ENCODE measurements at regions not wholly inside any gene's neighbourhood (a gene's known extent, or its start where the extent isn't known, plus 50 kb on each side); places are given as distances from the start of the nearest gene placed in this dataset.

GRCh38 chr1:213324859-213325258, 273.8 kb downstream of the RPS6KC1 start:
- TF ChIP-seq EZH2 (IDR thresholded peaks at IDR 0.05; ENCODE audit: insufficient read depth, poor library complexity, severe bottlenecking) = no peak
- TF ChIP-seq EZH2phosphoT487 (IDR thresholded peaks at IDR 0.05; ENCODE audit: insufficient read depth, low read depth) = no peak
- in situ Hi-C loops (cut with MboI) = no loop called here
- WGBS, 2 experiments (ENCODE audit: low coverage in 1 of 2, low lambda C conversion rate in 2 of 2, missing lambda C conversion rate in 2 of 2) = 79 to 85% methylated on average over 9 of the region's 9 CpGs
- no peak for DNase-seq
- H3K9me3 ChIP-seq (ENCODE audit: low read depth) = no peaks in the 10 kb centered on the region
- peaks cover 17% of the 10 kb centered on the region for H3F3A ChIP-seq (ENCODE audit: insufficient read depth)
- no peak overlapping the region for H3K4me3 ChIP-seq
- H3K36me3 ChIP-seq (ENCODE audit: low read depth) = no peaks in the 10 kb centered on the region
- no peak overlapping the region for H3K4me2 ChIP-seq (ENCODE audit: unreplicated experiment)
- no peak overlapping the region for H3K27ac ChIP-seq
- H3K4me1 ChIP-seq (ENCODE audit: insufficient read depth) = peaks cover 23% of the 10 kb centered on the region
- no peaks in the 10 kb centered on the region for H3K27me3 ChIP-seq (replicated peaks; ENCODE audit: insufficient read depth)
- no peak overlapping the region for H3K9ac ChIP-seq
- no peaks in the 10 kb centered on the region for H4K20me1 ChIP-seq (ENCODE audit: insufficient read depth)
- no peaks in the 10 kb centered on the region for H3K9me2 ChIP-seq (ENCODE audit: insufficient read depth)
- H2AFZ ChIP-seq = no peak overlapping the region
- H3K79me2 ChIP-seq (ENCODE audit: insufficient read depth) = no peaks in the 10 kb centered on the region

GRCh38 chr1:213325482-213325881, 274.4 kb downstream of the RPS6KC1 start:
- no peak overlapping the region for H3K27ac ChIP-seq
- H3K9me2 ChIP-seq (ENCODE audit: insufficient read depth) = no peaks in the 10 kb centered on the region
- peaks cover 23% of the 10 kb centered on the region for H3K4me1 ChIP-seq (ENCODE audit: insufficient read depth)
- TF ChIP-seq EZH2 (IDR thresholded peaks at IDR 0.05; ENCODE audit: insufficient read depth, poor library complexity, severe bottlenecking) (no peak), EZH2phosphoT487 (IDR thresholded peaks at IDR 0.05; ENCODE audit: insufficient read depth, low read depth) (no peak)
- in situ Hi-C loops (cut with MboI) = no loop called here
- no peaks in the 10 kb centered on the region for H3K36me3 ChIP-seq (ENCODE audit: low read depth)
- 82 to 86% methylated on average over 6 to 9 of the region's 9 CpGs for WGBS, 2 experiments (ENCODE audit: low coverage in 1 of 2, low lambda C conversion rate in 2 of 2, missing lambda C conversion rate in 2 of 2)
- H2AFZ ChIP-seq = no peak overlapping the region
- peaks cover 17% of the 10 kb centered on the region for H3F3A ChIP-seq (ENCODE audit: insufficient read depth)
- DNase-seq = no peak
- no peak overlapping the region for H3K9ac ChIP-seq
- no peaks in the 10 kb centered on the region for H3K9me3 ChIP-seq (ENCODE audit: low read depth)
- peak overlapping the region; percentile 62 for H3K4me2 ChIP-seq (ENCODE audit: unreplicated experiment)
- no peak overlapping the region for H3K4me3 ChIP-seq
- no peaks in the 10 kb centered on the region for H3K79me2 ChIP-seq (ENCODE audit: insufficient read depth)
- no peaks in the 10 kb centered on the region for H4K20me1 ChIP-seq (ENCODE audit: insufficient read depth)
- no peaks in the 10 kb centered on the region for H3K27me3 ChIP-seq (replicated peaks; ENCODE audit: insufficient read depth)

GRCh38 chr1:213326281-213327016, 275.4 kb downstream of the RPS6KC1 start:
- Histone ChIP-seq H4K20me1 (ENCODE audit: insufficient read depth) (no peaks in the 10 kb centered on the region), H3K36me3 (ENCODE audit: low read depth) (no peaks in the 10 kb centered on the region), H3F3A (ENCODE audit: insufficient read depth) (peaks cover 17% of the 10 kb centered on the region), H2AFZ (peak overlapping the region; percentile 62), H3K27ac (peak overlapping the region; percentile 46), H3K9me3 (ENCODE audit: low read depth) (no peaks in the 10 kb centered on the region), H3K79me2 (ENCODE audit: insufficient read depth) (no peaks in the 10 kb centered on the region), H3K9me2 (ENCODE audit: insufficient read depth) (no peaks in the 10 kb centered on the region), H3K4me1 (ENCODE audit: insufficient read depth) (peaks cover 23% of the 10 kb centered on the region), H3K4me3 (peak overlapping the region; percentile 51), H3K4me2 (ENCODE audit: unreplicated experiment) (peak overlapping the region; percentile 62), H3K9ac (no peak overlapping the region), H3K27me3 (replicated peaks; ENCODE audit: insufficient read depth) (no peaks in the 10 kb centered on the region)
- in situ Hi-C loops (cut with MboI) = no loop called here
- peak; percentile 37 for DNase-seq
- WGBS, 2 experiments (ENCODE audit: low coverage in 1 of 2, low lambda C conversion rate in 2 of 2, missing lambda C conversion rate in 2 of 2) = 36 to 44% methylated on average over 2 of the region's 2 CpGs
- TF ChIP-seq EZH2 (IDR thresholded peaks at IDR 0.05; ENCODE audit: insufficient read depth, poor library complexity, severe bottlenecking) (no peak), EZH2phosphoT487 (IDR thresholded peaks at IDR 0.05; ENCODE audit: insufficient read depth, low read depth) (no peak)

- Histone ChIP-seq H3K27me3 (replicated peaks; ENCODE audit: insufficient read depth) (no peaks in the 10 kb centered on the region), H3K79me2 (ENCODE audit: insufficient read depth) (no peaks in the 10 kb centered on the region), H3K9me2 (ENCODE audit: insufficient read depth) (no peaks in the 10 kb centered on the region), H3K27ac (peak overlapping the region; percentile 46), H3K4me2 (ENCODE audit: unreplicated experiment) (peak overlapping the region; percentile 62), H4K20me1 (ENCODE audit: insufficient read depth) (no peaks in the 10 kb centered on the region), H3K36me3 (ENCODE audit: low read depth) (no peaks in the 10 kb centered on the region), H2AFZ (peak overlapping the region; percentile 62), H3K4me3 (peak overlapping the region; percentile 51), H3K9me3 (ENCODE audit: low read depth) (no peaks in the 10 kb centered on the region), H3K9ac (no peak overlapping the region), H3F3A (ENCODE audit: insufficient read depth) (peaks cover 17% of the 10 kb centered on the region), H3K4me1 (ENCODE audit: insufficient read depth) (peaks cover 23% of the 10 kb centered on the region)
- TF ChIP-seq EZH2 (IDR thresholded peaks at IDR 0.05; ENCODE audit: insufficient read depth, poor library complexity, severe bottlenecking) (no peak), EZH2phosphoT487 (IDR thresholded peaks at IDR 0.05; ENCODE audit: insufficient read depth, low read depth) (no peak)
- WGBS, 2 experiments (ENCODE audit: low coverage in 1 of 2, low lambda C conversion rate in 2 of 2, missing lambda C conversion rate in 2 of 2) = 53% methylated on average over 5 of the region's 5 CpGs
- peak; percentile 69 for DNase-seq
- in situ Hi-C loops (cut with MboI) = no loop called here
These were observed 276.1 kb downstream of the RPS6KC1 start for GRCh38 chr1:213327017-213327667.

Data from GM23248 (cell line).